HG03571 (cell line): ENCODE measurements at regions not wholly inside any gene's neighbourhood (a gene's known extent, or its start where the extent isn't known, plus 50 kb on each side); places are given as distances from the start of the nearest gene placed in this dataset.
"Not testable (repeated sequence)": the region's sequence is repeated elsewhere in the genome, so short reads cannot be mapped to it uniquely, and the experiment has no call there.

Experiments
- ATAC-seq: cut with Tn5 transposase; IDR thresholded peaks from one replicate; pipeline ENCODE4 v1.9.1; 2021; ENCODE audit not compliant: unreplicated experiment

DNA sequence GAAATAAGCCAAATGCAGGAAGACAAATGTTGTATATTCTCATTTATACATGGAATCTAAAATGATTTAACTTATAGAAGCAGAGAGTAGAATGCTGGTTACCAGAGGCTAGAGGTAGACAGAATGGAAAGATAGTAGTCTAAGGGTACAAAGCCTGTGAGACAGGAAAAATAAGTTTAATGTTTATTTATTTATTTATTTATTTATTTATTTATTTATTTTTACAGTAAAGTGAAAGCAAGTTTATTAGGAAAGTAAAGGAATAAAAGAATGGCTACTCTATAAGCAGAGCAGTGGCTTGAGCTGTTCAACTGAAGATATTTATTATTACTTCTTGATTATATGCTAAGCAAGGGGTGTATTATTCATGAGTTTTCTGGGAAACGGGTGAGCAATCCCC lies 203.2 kb downstream of the LAS1L start:
- ATAC-seq: no peak

DNA sequence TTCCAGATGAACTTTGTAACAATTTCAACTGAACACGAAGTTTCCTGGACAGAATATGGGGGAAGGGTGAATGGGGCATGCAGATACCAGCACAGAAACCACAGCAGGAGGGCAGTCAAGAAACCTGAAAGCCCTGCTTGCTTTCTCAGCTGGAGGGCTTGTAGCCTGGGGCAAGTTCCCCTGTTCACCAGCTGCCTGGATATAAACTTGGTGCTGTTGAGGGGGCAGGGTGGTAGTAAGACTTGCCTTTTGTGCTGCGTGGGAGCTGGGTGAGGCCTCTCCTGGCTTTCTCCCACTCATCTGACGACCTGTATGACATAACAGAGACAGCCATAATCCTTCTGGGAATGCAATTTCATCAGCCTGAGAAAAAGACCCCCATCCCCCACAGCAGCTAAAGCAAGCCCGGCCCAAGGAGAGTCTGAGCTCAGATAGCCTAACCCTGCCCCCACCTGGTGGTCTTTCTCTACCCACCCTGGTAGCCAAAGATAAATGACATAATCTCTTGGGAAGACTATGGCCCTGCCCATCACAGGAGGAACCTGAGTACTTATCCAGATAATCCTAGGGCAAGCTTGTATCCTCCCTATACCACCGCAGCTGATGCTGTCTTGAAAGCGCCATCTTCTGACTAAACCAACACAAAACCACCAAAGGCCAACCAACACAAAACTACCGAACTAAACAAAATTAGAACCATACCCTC lies 234.3 kb downstream of the LAS1L start:
- ATAC-seq: no peak

DNA sequence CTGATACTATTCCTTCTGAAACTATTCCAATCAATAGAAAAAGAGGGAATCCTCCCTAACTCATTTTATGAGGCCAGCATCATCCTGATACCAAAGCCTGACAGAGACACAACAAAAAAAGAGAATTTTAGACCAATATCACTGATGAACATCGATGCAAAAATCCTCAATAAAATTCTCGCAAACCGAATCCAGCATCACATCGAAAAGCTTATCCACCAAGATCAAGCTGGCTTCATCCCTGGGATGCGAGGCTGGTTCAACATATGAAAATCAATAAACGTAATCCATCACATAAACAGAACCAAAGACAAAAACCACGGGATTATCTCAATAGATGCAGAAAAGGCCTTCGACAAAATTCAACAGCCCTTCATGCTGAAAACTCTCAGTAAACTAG lies 251.7 kb downstream of the LAS1L start:
- not testable (repeated sequence) for ATAC-seq

DNA sequence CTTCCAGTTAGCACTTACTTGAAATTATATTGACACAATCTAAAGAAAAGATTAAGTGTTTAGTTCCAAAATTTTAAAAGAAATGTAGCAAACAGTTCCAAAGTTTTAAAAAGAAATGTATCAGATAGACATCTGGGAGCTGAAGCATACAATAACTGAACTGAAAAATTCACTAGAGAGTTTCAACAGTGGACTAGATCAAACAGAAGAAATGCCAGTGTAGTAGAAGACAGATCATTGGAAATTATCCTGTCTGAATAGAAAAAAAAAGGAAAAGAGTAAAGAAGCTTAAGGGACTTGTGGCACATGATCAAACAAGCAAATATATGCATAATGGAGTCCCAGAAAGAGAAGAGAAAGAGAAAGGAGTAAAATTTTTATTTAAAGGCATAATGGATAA lies 261.4 kb downstream of the LAS1L start:
- no peak for ATAC-seq

DNA sequence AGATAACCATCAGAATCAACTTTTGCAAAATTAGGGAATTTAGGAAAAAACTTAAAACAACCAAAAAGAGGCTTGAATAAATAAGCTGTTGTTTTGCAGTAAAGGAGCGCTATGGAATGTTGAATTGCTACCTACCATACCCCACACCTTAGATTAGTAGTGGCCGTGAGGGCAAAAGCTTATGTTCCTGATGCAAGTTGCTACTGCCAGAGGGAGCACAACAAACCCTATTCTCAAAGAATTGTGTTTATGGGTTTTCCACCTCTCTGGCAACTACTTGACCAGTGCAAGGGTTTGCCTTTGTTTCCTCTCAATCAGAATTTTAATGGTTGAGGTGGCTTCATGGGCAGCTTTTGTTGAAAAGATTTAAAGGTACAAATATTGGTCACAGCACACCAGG lies 268.1 kb downstream of the LAS1L start:
- no peak for ATAC-seq

DNA sequence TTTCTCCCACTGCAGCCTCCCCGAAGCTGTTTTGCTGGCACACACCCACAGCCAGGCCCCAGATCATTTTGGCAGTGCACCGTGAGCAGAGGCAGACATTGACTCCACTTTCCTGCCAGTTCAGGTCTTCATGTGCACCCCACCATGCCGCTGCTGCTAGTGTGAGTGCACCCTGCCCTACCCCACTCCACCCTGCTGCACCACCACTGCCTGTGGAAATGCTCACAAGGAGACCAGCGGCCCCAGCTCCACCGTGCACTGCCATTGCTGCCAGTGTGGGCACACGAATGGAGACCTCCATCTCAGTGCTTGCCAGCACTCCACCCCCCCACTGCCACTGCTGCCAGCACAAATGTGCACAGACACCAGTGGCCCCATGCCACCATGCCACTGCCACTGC lies 277.6 kb upstream of the ZC4H2 start:
- ATAC-seq: no peak

DNA sequence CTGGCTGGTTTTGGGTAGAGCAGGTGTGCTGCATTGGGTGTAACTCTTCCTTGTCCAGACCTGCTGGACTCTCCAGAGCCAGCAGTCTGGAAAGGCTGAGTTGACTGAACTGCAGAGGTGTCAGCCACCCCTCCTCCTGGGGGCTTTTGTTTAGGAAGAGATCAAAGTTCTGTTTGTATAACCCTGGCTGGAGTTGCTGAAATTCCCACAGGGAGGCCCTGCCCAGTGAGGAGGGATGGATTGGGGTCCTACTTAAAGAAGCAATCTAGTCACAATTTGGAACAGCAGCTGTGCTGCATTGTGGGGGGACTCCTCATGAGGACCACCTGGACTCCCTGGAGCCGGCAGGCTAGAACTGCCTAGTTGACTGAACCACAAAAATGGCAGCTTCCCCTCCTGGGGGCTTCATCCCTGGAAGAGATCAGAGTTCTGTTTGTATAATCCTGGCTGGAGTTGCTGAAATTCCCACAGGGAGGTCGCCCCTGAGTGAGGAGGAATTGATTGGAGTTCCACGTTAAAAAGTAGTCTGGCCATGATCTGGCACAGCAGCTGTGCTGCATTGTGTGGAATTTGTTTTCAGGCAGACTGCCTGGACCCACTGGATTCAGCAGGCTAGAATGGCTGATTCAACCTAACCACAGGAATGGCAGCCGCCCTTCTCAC lies 264.9 kb upstream of the ZC4H2 start:
- ATAC-seq: no peak

DNA sequence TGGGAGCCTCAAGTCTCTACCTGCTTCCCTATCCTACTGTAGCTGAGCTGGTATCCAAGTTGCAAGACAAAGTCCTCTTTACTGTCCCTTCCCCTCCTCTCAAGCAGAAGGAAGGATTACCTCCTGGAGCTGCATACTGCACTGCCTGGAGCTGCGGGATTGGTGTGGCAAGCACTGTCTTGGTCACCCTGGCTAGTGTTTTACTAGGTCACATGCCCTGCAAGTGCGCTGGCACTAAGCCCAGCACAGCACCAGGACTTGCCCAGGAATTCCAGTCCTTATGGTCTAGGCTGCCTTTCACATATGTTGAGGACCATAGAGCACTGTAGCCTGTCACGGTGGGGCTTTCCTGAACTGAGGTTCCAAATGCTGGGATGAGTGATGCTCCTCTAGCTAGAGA lies 227.3 kb upstream of the ZC4H2 start:
- no peak for ATAC-seq

DNA sequence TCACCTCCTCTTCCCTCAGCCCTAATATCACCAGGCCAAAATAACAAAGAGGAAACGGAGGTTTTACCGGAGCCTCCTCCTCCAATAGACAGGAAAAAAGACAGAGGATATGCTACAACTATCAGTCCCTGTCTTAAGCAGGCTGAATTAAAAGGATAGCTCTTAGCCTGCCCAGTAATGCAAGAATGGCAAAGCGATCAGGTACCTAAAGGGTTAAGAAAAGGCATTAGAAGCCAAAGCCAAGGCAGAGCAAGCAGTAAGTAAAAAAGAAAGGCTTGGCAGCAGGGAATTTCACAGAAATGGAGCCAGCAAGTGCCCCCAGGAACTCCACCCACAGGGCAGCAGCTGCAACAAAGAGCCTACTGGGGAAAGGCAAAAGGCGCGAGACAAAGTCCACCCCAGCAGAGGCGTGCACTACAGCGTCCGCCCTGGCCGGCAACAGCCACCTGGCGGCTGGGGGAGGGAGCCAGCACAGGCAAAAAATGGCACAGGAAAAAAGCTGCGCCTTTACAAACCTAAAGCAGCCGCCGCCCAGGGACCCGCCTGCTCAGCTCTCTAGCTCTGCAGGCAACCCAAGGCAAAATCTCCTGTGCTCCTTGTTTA lies 220.6 kb upstream of the ZC4H2 start:
- ATAC-seq: no peak

DNA sequence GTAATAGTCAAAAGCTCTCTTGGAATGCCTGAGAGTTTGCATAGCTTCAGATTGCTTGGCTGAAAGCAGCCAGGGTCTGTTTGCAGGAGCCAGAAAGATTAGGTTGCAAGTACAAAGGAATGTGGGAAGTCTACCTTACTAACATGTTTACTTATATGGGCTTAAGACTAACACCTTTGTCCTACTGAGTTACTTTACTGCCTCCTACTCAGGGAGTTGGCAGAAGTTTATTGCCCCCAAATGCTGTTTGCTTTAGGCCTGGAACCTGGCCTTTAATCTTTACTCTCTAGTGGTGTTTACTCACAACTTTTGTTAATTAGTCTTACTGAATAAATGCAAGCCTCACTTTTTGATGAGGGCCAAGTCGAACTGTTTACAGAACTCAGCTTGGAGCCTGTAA lies 219.4 kb upstream of the ZC4H2 start:
- ATAC-seq: no peak

DNA sequence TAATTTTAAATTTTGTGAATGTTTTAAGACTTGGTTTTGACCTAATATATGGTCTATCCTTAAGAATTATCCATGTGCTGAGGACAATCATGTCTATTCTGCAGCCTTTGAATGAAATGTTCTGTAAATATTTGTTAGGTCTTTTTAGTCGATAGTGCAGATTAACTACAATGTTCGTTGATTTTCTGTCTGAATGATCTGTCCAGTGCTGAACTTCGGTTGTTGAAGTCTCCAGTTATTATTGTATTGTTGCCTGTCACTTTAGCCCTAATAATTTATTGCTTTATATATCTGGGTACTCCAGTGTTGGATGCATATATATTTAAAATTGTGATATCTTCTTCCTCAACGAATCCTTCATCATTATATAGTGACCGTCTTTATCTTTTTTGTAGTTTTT lies 218.3 kb upstream of the ZC4H2 start:
- no peak for ATAC-seq

DNA sequence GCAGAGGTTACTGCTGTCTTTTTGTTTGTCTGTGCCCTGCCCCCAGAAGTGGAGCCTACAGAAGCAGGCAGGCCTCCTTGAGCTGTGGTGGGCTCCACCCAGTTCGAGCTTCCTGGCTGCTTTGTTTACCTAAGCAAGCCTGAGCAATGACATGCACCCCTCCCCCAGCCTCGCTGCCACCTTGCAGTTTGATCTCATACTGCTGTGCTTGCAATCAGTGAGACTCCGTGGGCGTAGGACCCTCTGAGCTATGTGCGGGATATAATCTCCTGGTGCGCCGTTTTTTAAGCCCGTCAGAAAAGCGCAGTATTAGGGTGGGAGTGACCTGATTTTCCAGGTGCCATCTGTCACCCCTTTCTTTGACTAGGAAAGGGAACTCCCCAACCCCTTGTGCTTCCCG lies 187.1 kb upstream of the ZC4H2 start:
- not testable (repeated sequence) for ATAC-seq

DNA sequence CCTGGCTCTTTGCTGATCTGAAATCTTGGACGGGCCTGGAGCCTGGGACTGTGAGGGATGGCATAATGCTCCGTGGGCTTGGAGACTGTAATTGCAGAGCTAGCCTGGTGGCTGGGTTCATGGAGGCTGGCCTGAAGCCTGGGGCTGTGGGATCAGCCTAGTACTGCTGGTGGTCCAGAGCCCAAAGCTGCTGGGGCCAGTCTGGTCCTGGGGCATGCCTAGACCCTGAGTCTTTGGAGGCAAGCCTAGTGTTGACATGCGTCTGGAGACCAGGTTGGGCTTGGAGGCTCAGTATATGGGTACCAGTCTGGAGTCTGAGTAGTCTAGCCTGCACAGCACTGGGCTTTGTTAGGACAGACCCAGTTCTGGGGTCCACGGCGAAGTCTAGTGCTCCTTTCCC lies 172.0 kb upstream of the ZC4H2 start:
- no peak for ATAC-seq

DNA sequence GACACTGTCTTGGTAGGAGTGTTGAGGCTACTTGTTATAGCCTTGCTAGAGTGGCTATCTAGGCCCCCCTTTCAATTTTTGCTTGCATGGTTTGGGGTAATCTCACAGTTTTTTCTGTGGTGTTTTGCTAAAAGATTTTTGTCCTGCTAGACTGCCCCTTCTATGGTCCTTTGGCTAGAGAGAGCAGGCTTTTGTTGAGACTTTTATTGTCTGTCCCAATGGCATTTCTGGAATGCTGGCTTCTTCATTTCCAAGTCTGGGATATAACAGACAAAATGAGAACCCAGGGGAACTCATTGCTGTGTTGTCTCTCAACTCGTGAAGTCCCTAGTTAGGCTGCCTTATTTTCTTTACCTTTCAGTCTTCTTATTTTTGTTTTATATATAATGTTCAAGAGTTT lies 160.2 kb upstream of the ZC4H2 start:
- no peak for ATAC-seq

DNA sequence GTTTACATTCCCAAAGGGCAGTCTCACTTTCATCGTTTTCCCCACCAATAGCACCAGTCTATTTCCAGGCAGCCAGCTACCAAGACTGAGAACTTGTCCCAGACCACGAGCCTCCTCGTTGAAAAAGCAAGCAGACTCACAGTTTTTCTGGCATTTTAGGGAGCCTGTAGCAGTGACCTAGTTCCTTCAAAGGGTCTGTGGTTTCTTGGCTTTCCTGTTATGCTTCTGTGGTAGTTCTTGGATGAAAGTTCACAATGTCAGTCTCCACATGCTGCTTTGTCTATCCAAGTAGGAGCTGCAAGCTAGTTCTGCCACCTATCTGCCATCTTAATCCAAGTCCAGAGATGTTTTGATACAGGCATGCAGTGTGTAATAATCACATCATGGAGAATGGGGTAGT lies 151.6 kb upstream of the ZC4H2 start:
- no peak for ATAC-seq

DNA sequence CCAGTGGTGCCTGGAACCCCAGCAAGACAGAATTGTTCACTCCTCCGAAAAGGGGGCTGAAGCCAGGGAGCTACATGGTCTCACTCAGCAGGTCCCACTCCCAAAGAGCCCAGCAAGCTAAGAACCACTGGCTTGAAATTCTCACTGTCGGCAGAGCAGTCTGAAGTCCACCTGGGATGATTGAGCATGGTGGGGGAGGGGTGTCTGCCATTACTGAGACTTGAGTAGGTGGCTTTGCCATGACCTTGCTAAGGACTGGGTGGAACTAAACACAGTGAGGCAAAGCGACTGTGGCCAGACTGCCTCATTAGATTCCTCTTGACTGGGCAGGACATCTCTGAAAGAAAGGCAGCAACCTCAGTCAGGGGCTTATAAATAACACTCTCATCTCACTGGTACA lies 122.6 kb upstream of the ZC4H2 start:
- ATAC-seq: no peak

DNA sequence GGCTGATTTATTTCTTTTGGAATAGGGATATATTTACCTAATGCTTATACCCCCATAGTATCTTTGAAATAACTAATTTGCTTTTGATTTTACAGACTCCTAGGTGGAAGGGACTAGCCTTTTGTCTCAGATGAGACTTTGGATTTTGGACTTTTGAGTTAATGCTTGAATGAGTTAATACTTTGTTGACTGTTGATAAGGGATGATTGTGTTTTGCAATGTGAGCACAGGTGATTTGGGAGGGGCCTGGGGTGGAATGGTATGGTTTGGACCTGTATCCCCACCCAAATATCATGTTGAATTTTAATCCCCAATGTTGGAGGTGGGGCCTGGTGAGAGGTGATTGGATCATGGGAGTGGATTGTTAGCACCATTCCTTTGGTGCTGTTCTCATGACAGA lies 117.4 kb upstream of the ZC4H2 start:
- no peak for ATAC-seq

DNA sequence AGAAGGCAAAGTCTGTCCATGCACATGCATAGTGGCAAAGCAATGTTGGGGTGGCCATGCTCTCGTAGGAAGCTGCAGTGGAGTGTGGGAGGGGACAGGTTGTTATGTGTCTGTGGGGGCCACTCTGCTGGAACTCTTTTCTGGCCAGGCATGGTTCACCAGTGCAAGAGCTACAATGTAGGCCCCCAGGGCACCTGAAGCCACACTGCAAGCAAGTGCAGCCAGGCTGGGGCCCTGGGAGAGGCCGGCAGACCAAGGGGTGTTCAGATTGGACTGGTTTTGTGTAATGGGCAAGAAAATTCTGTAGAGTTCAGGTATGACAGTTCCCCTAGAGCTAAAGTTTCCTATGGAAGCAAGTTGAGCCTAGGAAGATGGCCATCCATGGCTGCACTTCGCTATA lies 97.0 kb upstream of the ZC4H2 start:
- no peak for ATAC-seq

DNA sequence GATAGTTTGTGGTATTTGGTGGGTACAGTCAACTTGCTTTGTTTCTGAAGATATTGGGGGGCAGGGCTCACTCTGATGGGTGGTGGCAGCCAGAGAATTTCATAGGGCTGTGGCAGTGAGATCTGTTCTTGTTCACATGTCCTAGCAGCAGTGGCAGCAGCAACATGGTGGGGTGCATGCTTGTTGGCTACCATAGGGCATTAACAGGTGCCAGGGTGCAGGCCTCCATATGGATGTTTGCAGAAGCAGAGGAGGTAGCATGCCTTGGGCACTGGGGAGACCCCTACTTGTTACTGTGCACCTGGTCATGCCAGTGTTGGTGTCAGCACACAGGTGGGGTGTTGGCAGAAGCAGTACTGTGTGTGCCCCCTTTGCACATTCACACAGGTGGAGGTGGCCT lies 96.3 kb upstream of the ZC4H2 start:
- no peak for ATAC-seq

DNA sequence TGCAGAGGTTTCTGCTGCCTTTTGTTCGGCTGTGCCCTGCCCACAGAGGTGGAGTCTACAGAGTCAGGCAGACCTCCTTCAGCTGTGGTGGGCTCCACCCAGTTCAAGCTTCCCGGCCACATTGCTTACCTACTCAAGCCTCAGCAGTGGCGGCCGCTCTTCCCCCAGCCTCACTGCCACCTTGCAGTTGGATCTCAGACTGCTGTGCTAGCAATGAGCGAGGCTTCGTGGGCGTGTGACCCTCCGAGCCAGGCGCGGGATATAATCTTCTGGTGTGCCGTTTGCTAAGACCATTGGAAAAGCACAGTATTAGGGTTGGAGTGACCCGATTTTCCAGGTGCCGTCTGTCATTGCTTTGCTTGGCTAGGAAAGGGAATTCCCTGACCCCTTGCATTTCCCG lies 82.4 kb upstream of the ZC4H2 start:
- ATAC-seq: not testable (repeated sequence)

DNA sequence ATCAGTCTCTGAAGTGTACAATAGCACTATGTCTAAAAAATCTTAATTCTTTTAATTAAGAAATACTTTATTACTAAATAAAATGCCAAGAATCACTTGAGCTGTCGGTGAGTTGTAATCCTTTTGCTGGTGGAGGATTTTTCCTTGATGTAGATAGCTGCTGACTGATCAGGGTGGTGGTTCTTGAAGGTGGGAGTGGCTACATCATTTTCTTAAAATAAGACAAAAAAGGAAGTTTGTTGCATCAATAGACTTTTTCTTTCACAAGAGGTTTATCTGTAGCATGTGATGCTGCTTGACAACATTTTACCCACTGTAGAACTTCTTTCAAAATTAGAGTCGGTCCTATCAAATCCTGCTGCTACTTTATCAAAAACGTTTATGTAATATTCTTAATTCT lies 68.8 kb upstream of the ZC4H2 start:
- no peak for ATAC-seq

DNA sequence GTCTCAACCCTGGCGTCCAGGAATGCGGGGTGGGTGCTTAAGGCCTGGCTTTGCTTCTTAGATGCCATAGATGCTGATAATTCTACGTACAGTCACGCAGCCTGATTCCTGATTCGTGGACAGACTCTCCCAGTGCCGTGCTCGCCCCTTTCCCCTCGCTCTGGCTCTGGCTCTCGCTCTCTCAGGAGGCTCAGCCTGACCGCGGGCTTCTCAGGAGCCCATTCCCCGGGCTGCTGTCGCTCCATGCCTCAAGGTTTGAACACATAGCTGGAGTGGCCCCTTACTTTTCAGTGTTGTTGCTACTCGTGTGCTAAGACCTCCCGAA lies 59.2 kb upstream of the ZC4H2 start:
- ATAC-seq: peak; percentile 42
